Astrocyte (in vitro differentiated cells and primary cell): ENCODE measurements at regions not wholly inside any gene's neighbourhood (a gene's known extent, or its start where the extent isn't known, plus 50 kb on each side); places are given as distances from the start of the nearest gene placed in this dataset.
"Not testable (repeated sequence)": the region's sequence is repeated elsewhere in the genome, so short reads cannot be mapped to it uniquely, and the experiment has no call there.

Experiments
- CTCF ChIP-seq: IDR thresholded peaks from 2 replicates; pipeline ENCODE4 v1.5.1; 2011; ENCODE audit warnings: low read depth, mild to moderate bottlenecking, inconsistent platforms, low read length, moderate library complexity; ENCODE audit not compliant: insufficient read depth
- EZH2 ChIP-seq: IDR thresholded peaks from 2 replicates; pipeline ENCODE4 v1.6.1; 2012; ENCODE audit warnings: mild to moderate bottlenecking, low read length, inconsistent platforms; ENCODE audit not compliant: insufficient read depth

- not testable (repeated sequence) for TF ChIP-seq CTCF, EZH2
Observed at GRCh38 chr4:3631544-3632266, 99.5 kb upstream of the LRPAP1 start.
